Hepatocyte (in vitro differentiated cells): ENCODE measurements at regions not wholly inside any gene's neighbourhood (a gene's known extent, or its start where the extent isn't known, plus 50 kb on each side); places are given as distances from the start of the nearest gene placed in this dataset.

Experiments used
- DNase-seq: peaks from one replicate; pipeline ENCODE4 v3.0.0-alpha.2; 2016; ENCODE audit warnings: low spot score
- H2AFZ ChIP-seq: fragments of 200-600 bp; sonication (generic); 2 replicates; pipeline ENCODE4 v1.6.0; 2016; ENCODE audit warnings: antibody characterized with exemption, mild to moderate bottlenecking
- H3K27ac ChIP-seq: fragments of 200-600 bp; sonication (generic); 2 replicates; pipeline ENCODE4 v1.5.1; 2016; ENCODE audit warnings: mild to moderate bottlenecking
- H3K27me3 ChIP-seq: fragments of 200-600 bp; sonication (generic); 2 replicates; pipeline ENCODE4 v1.6.1; 2016
- H3K36me3 ChIP-seq: fragments of 200-600 bp; sonication (generic); replicated peaks from 2 replicates; pipeline ENCODE4 v1.5.1; 2016; ENCODE audit warnings: low read depth; ENCODE audit not compliant: insufficient read depth
- H3K4me1 ChIP-seq: fragments of 200-600 bp; sonication (generic); 2 replicates; pipeline ENCODE4 v1.5.1; 2016; ENCODE audit warnings: mild to moderate bottlenecking, moderate library complexity; ENCODE audit not compliant: insufficient read depth
- H3K4me2 ChIP-seq: fragments of 200-600 bp; sonication (generic); 2 replicates; pipeline ENCODE4 v1.6.0; 2016
- H3K4me3 ChIP-seq: fragments of 200-600 bp; sonication (generic); 2 replicates; pipeline ENCODE4 v1.5.1; 2016; ENCODE audit warnings: mild to moderate bottlenecking
- H3K79me2 ChIP-seq: fragments of 200-600 bp; sonication (generic); 2 replicates; pipeline ENCODE4 v1.6.0; 2017; ENCODE audit warnings: mild to moderate bottlenecking
- H3K9me2 ChIP-seq: fragments of 200-600 bp; sonication (generic); replicated peaks from 2 replicates; pipeline ENCODE4 v1.6.0; 2017; ENCODE audit warnings: mild to moderate bottlenecking; ENCODE audit not compliant: insufficient read depth
- H3K9me3 ChIP-seq: fragments of 200-600 bp; sonication (generic); 2 replicates; pipeline ENCODE4 v1.5.1; 2016; ENCODE audit warnings: low read depth, mild to moderate bottlenecking
- H4K20me1 ChIP-seq: fragments of 200-600 bp; sonication (generic); 2 replicates; pipeline ENCODE4 v1.6.0; 2016; ENCODE audit warnings: mild to moderate bottlenecking; ENCODE audit not compliant: insufficient read depth, poor library complexity, severe bottlenecking
- EZH2 ChIP-seq: fragments of 200-600 bp; sonication (generic); IDR thresholded peaks from 2 replicates; pipeline ENCODE4 v1.6.1; 2016; ENCODE audit warnings: antibody characterized with exemption, mild to moderate bottlenecking, borderline replicate concordance
- EZH2phosphoT487 ChIP-seq: fragments of 200-600 bp; sonication (generic); IDR thresholded peaks from one replicate; pipeline ENCODE4 v1.6.1; 2018; ENCODE audit warnings: antibody characterized with exemption, mild to moderate bottlenecking, low read depth, moderate library complexity; ENCODE audit not compliant: unreplicated experiment, severe bottlenecking
- WGBS: methylation state at CpG from one replicate; pipeline ENCODE4 v1.1.6; 2016; ENCODE audit warnings: low lambda C conversion rate; ENCODE audit errors: missing lambda C conversion rate; 5-methylcytosine and 5-hydroxymethylcytosine counted together
- TF ChIP-seq, protein P1 (sequence below): fragments of 200-600 bp; sonication (generic); IDR thresholded peaks from 2 replicates; pipeline ENCODE4 v1.5.1; 2016; ENCODE audit warnings: antibody characterized with exemption, mild to moderate bottlenecking; ENCODE audit not compliant: poor library complexity

DNA sequence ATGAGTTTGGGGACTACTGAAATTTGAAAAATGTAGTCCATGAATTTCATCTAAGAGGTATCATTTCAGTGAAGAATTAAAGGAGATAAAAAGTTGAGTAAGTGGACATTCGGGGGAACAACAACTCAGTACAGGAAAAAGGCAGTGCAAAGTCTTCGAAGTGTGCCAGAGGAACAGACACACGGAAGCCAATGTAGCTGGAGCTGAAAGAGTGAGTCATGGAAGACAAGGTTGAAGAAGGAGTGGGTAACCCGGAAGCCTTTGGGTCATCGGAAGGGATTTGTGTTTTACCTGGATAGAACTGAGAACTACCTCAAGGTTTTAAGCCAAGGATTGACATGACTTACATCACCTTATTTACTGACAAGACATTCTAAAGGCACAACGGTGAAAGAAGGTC lies 733.4 kb downstream of the NCAM2 start:
- DNase-seq: no peak
- Histone ChIP-seq H3K27me3 (no peaks in the 10 kb centered on the region), H3K9me2 (no peaks in the 10 kb centered on the region), H4K20me1 (no peaks in the 10 kb centered on the region), H3K9me3 (no peaks in the 10 kb centered on the region), H3K4me3 (no peak overlapping the region), H3K79me2 (no peaks in the 10 kb centered on the region), H3K4me2 (no peak overlapping the region), H2AFZ (no peak overlapping the region), H3K4me1 (no peaks in the 10 kb centered on the region), H3K36me3 (no peaks in the 10 kb centered on the region), H3K27ac (no peak overlapping the region)
- no peak for TF ChIP-seq EZH2
- WGBS: 92% methylated on average over 6 of the region's 6 CpGs

DNA sequence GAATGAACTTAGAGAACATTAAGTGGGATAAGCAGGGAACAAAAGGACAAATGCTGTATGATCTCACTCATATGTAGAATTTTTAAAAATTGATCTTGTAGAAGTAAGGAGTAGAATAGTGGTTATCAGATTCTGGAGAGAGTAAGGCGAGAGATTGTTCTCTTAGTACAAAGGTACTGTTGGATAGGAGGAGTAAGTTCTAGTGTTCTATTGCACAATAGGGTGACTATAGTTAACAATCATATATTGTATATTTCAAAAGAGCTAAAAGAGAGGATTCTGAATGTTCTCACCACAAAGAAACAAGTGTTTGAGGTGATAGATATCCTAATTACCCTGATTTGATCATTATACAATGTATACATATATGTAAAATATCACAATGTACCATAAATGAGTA lies 735.9 kb downstream of the NCAM2 start:
- Histone ChIP-seq H3K9me2 (no peaks in the 10 kb centered on the region), H3K27ac (no peak overlapping the region), H3K9me3 (no peaks in the 10 kb centered on the region), H3K4me2 (no peak overlapping the region), H2AFZ (no peak overlapping the region), H3K4me1 (no peaks in the 10 kb centered on the region), H4K20me1 (no peaks in the 10 kb centered on the region), H3K27me3 (no peaks in the 10 kb centered on the region), H3K79me2 (no peaks in the 10 kb centered on the region), H3K36me3 (no peaks in the 10 kb centered on the region), H3K4me3 (no peak overlapping the region)
- DNase-seq: no peak
- 82% methylated on average over 1 of the region's 1 CpG for WGBS
- TF ChIP-seq EZH2phosphoT487 (no peak), EZH2 (no peak)
- TF ChIP-seq, protein P1, sequence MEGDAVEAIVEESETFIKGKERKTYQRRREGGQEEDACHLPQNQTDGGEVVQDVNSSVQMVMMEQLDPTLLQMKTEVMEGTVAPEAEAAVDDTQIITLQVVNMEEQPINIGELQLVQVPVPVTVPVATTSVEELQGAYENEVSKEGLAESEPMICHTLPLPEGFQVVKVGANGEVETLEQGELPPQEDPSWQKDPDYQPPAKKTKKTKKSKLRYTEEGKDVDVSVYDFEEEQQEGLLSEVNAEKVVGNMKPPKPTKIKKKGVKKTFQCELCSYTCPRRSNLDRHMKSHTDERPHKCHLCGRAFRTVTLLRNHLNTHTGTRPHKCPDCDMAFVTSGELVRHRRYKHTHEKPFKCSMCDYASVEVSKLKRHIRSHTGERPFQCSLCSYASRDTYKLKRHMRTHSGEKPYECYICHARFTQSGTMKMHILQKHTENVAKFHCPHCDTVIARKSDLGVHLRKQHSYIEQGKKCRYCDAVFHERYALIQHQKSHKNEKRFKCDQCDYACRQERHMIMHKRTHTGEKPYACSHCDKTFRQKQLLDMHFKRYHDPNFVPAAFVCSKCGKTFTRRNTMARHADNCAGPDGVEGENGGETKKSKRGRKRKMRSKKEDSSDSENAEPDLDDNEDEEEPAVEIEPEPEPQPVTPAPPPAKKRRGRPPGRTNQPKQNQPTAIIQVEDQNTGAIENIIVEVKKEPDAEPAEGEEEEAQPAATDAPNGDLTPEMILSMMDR: no peak

DNA sequence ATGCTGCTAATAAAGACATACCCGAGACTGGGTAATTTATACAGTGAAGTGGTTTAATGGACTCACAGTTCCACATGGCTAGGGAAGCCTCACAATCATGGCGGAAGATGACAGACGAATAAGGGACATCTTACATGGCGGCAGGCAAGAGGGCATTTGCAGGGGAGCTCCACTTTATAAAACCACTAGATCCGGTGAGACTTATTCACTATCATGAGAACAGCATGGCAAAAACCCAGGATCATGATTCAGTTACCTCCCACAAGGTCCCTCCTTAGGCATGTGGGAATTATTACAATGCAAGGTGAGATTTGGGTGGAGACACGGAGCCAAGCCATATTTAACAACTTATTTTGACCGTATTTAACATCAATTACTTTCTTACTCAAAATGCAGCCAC lies 739.0 kb downstream of the NCAM2 start:
- Histone ChIP-seq H3K4me1 (no peaks in the 10 kb centered on the region), H3K4me3 (no peak overlapping the region), H3K9me3 (no peaks in the 10 kb centered on the region), H3K4me2 (no peak overlapping the region), H3K36me3 (no peaks in the 10 kb centered on the region), H3K27me3 (no peaks in the 10 kb centered on the region), H3K79me2 (no peaks in the 10 kb centered on the region), H3K9me2 (no peaks in the 10 kb centered on the region), H4K20me1 (no peaks in the 10 kb centered on the region), H3K27ac (no peak overlapping the region), H2AFZ (no peak overlapping the region)
- 83% methylated on average over 7 of the region's 7 CpGs for WGBS
- TF ChIP-seq EZH2: no peak
- TF ChIP-seq, protein P1: no peak
- no peak for TF ChIP-seq EZH2phosphoT487
- no peak for DNase-seq

DNA sequence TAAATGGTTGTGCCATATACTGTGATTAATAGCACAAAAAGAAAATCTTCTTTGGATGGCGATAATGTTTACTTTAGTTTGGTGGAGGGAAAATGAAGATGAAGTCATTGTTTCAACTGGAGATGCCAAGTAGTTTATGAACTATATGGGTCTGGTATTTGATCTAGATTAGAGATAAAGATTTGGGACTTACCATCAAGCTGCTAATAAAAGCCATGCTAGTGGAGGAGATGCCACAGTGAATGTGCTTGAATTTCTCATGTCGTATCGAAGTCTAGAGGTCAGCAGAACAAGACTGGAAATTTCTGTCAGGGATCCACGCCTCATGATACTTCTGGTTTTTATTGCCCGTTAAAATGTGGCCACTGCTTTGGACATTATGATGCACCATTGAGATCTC lies 742.0 kb downstream of the NCAM2 start:
- Histone ChIP-seq H3K4me3 (no peak overlapping the region), H3K4me2 (no peak overlapping the region), H3K79me2 (no peaks in the 10 kb centered on the region), H3K36me3 (no peaks in the 10 kb centered on the region), H3K4me1 (no peaks in the 10 kb centered on the region), H3K9me2 (no peaks in the 10 kb centered on the region), H3K27ac (no peak overlapping the region), H3K9me3 (no peaks in the 10 kb centered on the region), H3K27me3 (no peaks in the 10 kb centered on the region), H4K20me1 (no peaks in the 10 kb centered on the region), H2AFZ (no peak overlapping the region)
- 73% methylated on average over 5 of the region's 5 CpGs for WGBS
- no peak for DNase-seq
- no peak for TF ChIP-seq EZH2
- no peak for TF ChIP-seq EZH2phosphoT487
- TF ChIP-seq, protein P1: no peak
